Muscle of back (tissue), 3 donors: ENCODE measurements at regions not wholly inside any gene's neighbourhood (a gene's known extent, or its start where the extent isn't known, plus 50 kb on each side); places are given as distances from the start of the nearest gene placed in this dataset.

ENCODE experiments used
- DNase-seq, 3 donors: peaks; one replicate each; pipeline versions ENCODE4 v3.0.0 to v3.0.0-alpha.2; 2013

DNA sequence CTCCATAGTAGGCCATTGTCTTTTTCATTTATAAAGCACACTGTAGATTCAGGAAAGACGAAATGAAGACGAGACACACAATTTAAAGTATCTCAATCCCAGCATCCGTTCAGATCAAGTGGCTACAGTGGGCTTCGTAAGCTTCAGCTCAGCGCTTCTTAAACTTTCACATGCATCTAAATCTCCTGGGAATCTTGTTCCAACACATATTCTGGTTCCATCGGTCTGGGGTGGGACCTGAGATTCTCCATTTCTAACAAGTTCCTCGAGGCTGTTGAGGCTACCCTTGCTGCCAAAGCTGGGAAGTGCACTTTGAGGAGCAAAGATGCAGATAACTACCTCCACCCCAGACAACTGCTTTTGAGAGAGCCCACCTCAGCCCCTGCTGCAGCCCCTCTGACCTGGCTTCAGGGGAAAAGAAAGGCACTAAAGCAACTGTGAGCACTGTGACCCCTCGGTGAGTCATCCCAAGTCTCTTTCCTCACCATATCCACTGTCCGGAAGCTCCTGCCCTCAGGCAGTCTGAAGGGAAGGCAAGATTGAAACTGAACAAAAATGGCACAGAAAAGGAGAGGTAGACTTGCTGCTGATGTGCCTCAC is 201.1 kb upstream of the FBXO11 start:
- DNase-seq: no peak

GRCh38 chr2:48108455-48108854 is 202.2 kb upstream of the FBXO11 start:
- no peak for DNase-seq

DNA sequence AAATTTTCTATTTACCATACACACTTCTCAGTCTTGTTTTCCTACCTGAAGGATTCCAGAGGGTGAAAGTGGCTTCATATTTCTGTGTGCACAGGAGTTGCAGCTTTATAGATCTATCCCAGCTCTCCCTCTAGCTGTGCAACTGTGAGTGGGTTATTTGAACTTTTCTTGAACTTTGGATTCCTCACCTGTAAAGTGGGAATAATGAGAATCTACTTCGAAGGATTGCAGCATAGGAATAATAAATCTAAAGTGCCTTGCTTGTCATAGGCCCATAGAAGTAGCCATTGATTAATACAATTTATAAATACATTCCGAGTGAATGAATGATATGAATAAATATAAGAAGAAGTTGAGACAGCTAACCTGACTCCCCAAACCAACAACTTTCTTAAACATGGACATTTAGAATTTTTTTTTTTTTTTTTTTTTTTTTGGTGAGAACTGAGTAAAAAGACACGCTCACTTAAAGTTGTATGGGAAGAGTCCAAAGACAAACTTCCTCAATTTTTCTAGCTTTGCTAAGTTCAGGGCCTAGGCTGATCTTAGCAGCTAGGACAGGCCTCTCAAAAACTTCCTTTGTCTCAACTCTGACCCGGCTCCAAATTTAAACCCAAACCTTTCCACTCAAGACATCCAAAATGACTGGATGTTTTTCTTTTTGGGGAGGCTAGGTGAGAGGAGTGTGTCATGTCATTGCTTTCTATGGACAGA is 203.3 kb upstream of the FBXO11 start:
- DNase-seq: no peak

GRCh38 chr2:48110492-48110891 is 204.0 kb upstream of the FOXN2 start:
- no peak for DNase-seq

DNA sequence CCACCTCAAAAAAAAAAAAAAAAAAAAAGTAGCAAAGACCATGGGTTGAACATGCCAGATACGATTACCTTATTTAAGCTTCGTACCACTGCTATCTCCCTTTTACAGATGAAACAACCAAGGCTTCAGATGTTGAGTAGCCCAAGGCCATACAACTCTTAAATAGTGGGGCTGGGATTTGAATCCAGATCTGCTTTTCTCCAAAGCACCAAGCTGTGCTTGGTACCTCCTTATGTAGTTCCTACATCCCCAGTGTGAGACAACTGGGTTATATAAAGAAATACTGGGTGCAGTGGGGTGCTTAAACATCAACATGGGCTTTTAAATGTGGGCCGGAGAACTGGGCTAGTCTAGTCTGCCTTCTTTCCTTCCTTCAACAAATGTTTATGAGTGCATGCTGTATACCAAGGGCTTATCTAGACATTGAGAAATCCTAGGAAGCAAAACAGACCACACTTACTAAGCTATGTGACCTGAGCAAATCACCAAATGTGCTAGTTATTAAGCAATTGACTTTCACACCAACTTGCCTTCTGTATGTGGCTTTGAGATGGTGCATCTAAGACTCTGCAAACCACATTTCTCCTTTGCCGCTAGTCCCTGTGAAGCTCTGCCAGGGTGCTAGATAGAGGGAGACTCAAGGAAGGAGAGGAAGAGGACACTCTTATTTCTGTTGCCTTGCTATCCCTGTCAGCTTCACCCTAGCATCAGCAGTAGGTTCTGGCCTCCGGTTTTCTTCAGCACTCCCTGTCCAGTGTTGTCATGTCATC is 201.4 kb upstream of the FOXN2 start:
- no peak for DNase-seq

GRCh38 chr2:48113767-48114166 is 200.7 kb upstream of the FOXN2 start:
- DNase-seq: no peak

DNA sequence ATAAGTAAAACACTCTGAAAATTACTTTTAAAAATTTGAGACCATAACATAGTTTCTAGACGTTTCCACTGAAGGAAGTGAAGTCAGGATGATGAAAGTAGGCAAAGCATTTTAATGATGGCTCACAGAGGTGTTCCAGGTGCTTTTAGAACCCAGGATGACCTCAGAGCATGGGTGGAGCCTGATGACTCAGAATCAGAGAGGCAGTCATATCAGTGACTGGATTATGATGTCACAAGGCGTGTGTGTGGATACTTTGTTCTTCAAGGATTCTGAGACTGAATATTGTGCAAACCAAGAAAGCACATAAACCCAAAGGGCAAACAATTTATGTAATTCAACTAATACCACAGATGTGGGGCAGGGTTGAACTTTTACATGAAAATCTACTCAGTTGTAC is 200.2 kb upstream of the FOXN2 start:
- no peak for DNase-seq

DNA sequence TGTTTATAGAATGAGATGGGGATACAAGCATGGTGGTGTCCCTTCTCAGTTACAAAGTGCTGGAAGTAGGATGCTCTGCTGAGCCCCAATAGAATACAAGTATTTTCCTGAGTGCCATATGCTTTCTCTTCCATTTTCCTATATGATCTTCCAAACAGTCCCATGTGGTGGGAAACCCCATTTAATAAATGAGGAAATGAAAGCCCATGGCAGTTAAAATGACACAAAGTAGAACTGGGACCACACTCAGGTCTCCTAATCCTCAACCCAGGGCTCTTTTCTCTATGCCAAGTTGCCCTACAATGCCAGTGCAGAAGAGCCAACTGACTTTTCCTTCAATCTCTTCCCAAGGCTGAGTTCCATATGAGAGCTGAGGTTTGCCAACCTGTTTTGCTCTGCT is 198.0 kb upstream of the FOXN2 start:
- DNase-seq: no peak

DNA sequence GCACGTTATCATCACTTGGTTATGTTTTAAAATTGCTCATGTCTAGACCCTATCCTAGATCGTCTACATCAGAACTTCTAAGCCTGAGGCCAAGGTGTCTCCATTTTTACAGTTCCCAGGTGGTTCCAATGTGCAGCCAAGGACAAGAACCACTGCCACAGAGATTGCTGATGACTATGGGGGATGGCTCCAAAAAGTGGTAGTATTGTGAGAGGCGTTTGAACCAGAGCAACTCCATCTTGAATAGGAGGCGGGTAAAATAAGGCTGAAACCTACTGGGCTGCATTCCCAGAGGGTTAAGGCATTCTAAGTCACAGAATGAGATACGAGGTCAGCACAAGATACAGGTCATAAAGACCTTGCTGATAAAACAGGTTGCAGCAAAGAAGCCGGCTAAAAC is 195.6 kb upstream of the FOXN2 start:
- no peak for DNase-seq

GRCh38 chr2:48120112-48120511 is 194.4 kb upstream of the FOXN2 start:
- DNase-seq: no peak

GRCh38 chr2:48120759-48121242 is 193.7 kb upstream of the FOXN2 start:
- DNase-seq: no peak

- no peak for DNase-seq
Measured at GRCh38 chr2:48122166-48122565, 192.3 kb upstream of the FOXN2 start.

DNA sequence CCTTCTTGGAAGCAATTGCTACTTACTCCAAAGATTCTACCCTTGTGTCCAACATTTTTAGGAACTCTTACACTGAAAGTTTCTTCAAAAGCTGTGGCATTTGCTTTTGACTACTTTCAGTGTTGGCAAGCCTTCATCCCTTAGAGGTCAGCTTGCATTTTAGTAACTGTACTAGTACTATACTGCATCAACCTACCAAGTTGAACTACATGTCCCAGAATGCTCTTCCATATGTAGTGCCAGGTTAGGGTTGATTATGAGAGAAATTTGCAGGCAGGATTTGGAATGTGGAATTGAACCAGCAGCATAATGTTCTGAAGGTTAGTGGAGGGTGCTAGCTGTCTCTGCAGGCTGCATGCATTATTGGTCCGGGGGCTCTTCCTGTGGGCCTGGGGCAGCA is 189.9 kb upstream of the FOXN2 start:
- no peak for DNase-seq

- DNase-seq: peak in 2 of 3 donors; percentile 40 to 66
Measured at GRCh38 chr2:48126162-48126561, 188.3 kb upstream of the FOXN2 start.

- DNase-seq: no peak
Measured at GRCh38 chr2:48127612-48128191, 186.8 kb upstream of the FOXN2 start.

GRCh38 chr2:48129293-48129950 is 185.1 kb upstream of the FOXN2 start:
- DNase-seq: no peak

DNA sequence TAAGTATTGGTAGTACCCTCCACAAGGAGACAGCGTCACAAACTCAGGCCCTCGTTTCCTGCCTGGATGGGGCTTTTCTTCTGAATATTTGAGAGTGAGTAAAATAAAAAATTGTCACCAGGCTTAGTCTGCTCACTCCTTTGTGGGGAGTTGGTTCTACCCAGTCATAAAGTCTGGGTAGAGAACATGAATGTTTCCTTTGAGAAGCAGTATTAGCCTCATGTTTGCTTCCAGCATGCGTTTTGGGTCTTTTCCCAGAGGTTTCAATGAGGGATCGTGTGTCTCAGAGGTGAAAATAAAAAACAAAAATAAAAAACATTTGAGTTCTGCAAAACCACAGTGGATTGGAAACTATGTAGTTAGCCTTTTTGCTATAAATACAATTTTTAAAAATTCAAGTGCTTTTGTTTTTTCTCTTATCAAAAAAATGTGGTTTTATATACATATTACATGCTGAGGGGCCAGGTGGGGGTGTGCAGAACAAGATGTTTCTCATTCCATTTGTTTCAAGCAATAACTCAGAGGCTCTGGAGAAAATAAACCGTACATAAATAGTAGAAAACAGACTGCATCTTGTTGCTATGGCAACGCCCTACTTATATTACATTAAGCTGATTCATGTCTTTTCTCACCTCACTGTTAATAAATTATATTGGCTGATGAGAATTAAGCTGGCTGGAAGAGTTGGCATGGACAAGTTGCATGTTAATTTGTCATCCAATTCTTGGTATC is 182.8 kb upstream of the FOXN2 start:
- DNase-seq: peak; percentile 78 to 93 (median 83)

DNA sequence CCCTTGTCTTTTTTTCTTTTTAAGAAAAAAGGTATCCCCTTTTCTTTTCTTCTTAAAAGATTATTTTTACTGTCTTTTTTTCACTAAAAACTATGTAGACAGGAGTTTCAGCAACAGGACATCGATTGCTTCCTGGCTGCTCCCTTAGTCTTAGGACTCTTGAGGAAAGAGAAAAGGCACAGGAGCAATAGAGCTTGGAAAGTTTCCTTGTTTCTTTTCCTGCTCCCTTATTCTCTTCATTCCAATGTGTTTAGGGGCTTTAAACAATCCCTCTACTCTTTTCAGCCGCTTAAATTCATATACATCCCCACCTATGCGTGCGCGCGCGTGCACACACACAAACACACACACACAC is 182.2 kb upstream of the FOXN2 start:
- peak; percentile 47 to 85 (median 53) for DNase-seq

- DNase-seq: no peak
Measured at GRCh38 chr2:48134704-48135103, 179.8 kb upstream of the FOXN2 start.

GRCh38 chr2:48135797-48136196 is 178.7 kb upstream of the FOXN2 start:
- DNase-seq: no peak

GRCh38 chr2:48137829-48138228 is 176.7 kb upstream of the FOXN2 start:
- DNase-seq: no peak
